Lung (tissue), 12 donors: ENCODE measurements at regions not wholly inside any gene's neighbourhood (a gene's known extent, or its start where the extent isn't known, plus 50 kb on each side); places are given as distances from the start of the nearest gene placed in this dataset. TPM values are rescaled to one million over a fixed set of nuclear protein-coding genes. Genes with fewer than 3 reads are reported as not detected.

ENCODE experiments used
- ATAC-seq: fragments of 200-7000 bp; cut with Tn5 transposase; one replicate; pipeline ENCODE4 v1.9.1; 2020; ENCODE audit warnings: moderate number of reproducible peaks; ENCODE audit not compliant: insufficient read depth, low FRiP score
- DNase-seq, 3 donors: peaks; one replicate each; pipeline ENCODE4 v3.0.0-alpha.2; 2013 to 2017
- H3K27ac ChIP-seq, 2 donors: one replicate each; pipeline ENCODE4 v1.5.1; 2013; ENCODE audit warnings: mild to moderate bottlenecking in 2 of 2, moderate library complexity in 2 of 2, control low read depth in 1 of 2, inconsistent platforms in 1 of 2, low read depth in 1 of 2, low read length in 1 of 2
- H3K27me3 ChIP-seq, 3 donors: one replicate each; pipeline ENCODE4 v1.5.1; 2013; ENCODE audit warnings: low read length in 2 of 3; ENCODE audit not compliant: control insufficient read depth in 3 of 3, insufficient read depth in 3 of 3
- H3K36me3 ChIP-seq, 4 donors: one replicate each; pipeline ENCODE4 v1.5.1; 2013; ENCODE audit warnings: low read length in 4 of 4, mild to moderate bottlenecking in 1 of 4, moderate library complexity in 1 of 4; ENCODE audit not compliant: control insufficient read depth in 4 of 4, insufficient read depth in 4 of 4
- H3K4me1 ChIP-seq, 5 donors: one replicate each; pipeline ENCODE4 v1.5.1; 2013; ENCODE audit warnings: low read length in 5 of 5, mild to moderate bottlenecking in 2 of 5, moderate library complexity in 1 of 5; ENCODE audit not compliant: control insufficient read depth in 5 of 5, insufficient read depth in 5 of 5
- H3K4me3 ChIP-seq: one replicate; pipeline ENCODE4 v1.5.1; 2013; ENCODE audit warnings: mild to moderate bottlenecking, control low read depth, moderate library complexity
- H3K9ac ChIP-seq, 2 donors: one replicate each; pipeline ENCODE4 v1.5.1; 2013; ENCODE audit warnings: low read length in 2 of 2, control low read depth in 1 of 2; ENCODE audit not compliant: insufficient read depth in 1 of 2
- H3K9me3 ChIP-seq, 4 donors: one replicate each; pipeline ENCODE4 v1.5.1; 2013; ENCODE audit warnings: low read length in 3 of 4, mild to moderate bottlenecking in 1 of 4, moderate library complexity in 1 of 4; ENCODE audit not compliant: control insufficient read depth in 4 of 4, insufficient read depth in 3 of 4
- WGBS, 2 donors: extraction: QIAGEN DNeasy Blood & Tissue Kit; methylation state at CpG; one replicate each; pipeline ENCODE4 v1.1.7; 2013; 5-methylcytosine and 5-hydroxymethylcytosine counted together
- small RNA-seq: library from RNA; depleted of rRNA; stranded (forward); fragments of <200 nt; gene quantifications from one replicate; pipeline ENCODE3, GENCODE V24; 2014; ENCODE audit warnings: low replicate concordance
- TF ChIP-seq, protein P1 (sequence below): IDR thresholded peaks from 2 replicates; pipeline ENCODE4 v1.5.1; 2012; ENCODE audit warnings: mild to moderate bottlenecking; ENCODE audit errors: control extremely low read depth, extremely low read depth
- donor health status: control.
- donor health status: control.
- donor health status: Bipolar disorder and iron deficiency.
- donor health status: healthy.
- donor health status: DM: yes; HTN: yes; CAD: no.

DNA sequence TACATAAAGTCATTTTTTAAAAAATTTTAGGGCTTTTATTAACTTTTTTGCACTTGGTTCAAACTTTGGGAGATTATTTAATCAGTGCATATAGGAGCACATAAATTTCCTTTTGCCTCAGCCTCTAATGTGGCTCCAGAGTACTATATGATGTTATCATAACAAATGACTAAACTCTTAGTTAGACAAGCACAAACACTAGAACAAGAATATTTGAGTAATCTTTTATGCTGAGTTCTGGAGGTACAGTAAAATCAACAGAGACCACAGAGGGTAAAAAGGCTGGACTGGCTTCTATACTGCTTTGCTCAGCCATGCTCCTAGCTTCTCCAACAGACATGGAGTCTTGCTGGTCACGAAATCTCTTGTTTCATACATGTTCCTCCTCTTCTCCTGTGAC is 52.5 kb upstream of the SGCD start:
- Histone ChIP-seq H3K27ac (no peak overlapping the region), H3K4me3 (no peak overlapping the region), H3K4me1 (peaks cover 0 to 13% (median 0%) of the 10 kb centered on the region in 5 donors), H3K27me3 (no peaks in the 10 kb centered on the region), H3K9me3 (no peaks in the 10 kb centered on the region), H3K36me3 (no peaks in the 10 kb centered on the region), H3K9ac (no peak overlapping the region)
- ATAC-seq: no peak
- WGBS, 2 donors: 57 to 63% methylated on average over 1 of the region's 1 CpG
- TF ChIP-seq, protein P1, sequence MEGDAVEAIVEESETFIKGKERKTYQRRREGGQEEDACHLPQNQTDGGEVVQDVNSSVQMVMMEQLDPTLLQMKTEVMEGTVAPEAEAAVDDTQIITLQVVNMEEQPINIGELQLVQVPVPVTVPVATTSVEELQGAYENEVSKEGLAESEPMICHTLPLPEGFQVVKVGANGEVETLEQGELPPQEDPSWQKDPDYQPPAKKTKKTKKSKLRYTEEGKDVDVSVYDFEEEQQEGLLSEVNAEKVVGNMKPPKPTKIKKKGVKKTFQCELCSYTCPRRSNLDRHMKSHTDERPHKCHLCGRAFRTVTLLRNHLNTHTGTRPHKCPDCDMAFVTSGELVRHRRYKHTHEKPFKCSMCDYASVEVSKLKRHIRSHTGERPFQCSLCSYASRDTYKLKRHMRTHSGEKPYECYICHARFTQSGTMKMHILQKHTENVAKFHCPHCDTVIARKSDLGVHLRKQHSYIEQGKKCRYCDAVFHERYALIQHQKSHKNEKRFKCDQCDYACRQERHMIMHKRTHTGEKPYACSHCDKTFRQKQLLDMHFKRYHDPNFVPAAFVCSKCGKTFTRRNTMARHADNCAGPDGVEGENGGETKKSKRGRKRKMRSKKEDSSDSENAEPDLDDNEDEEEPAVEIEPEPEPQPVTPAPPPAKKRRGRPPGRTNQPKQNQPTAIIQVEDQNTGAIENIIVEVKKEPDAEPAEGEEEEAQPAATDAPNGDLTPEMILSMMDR: no peak
- no peak for DNase-seq

Small RNAs in the stretch of these regions (small RNA-seq; reads per million reads assigned to genes)
- gene RNA5SP199: not detected
